Type B pancreatic cell (in vitro differentiated cells): ENCODE measurements at regions not wholly inside any gene's neighbourhood (a gene's known extent, or its start where the extent isn't known, plus 50 kb on each side); places are given as distances from the start of the nearest gene placed in this dataset.
A peak's percentile ranks its signal among the peaks of the same experiment; 100 is the strongest.

Experiments used
- DNase-seq: peaks from one replicate; pipeline ENCODE4 v3.0.0; 2021; ENCODE audit warnings: mixed read lengths; ENCODE audit not compliant: unreplicated experiment; ENCODE audit errors: extremely low spot score
- H3K27ac Mint-ChIP-seq: 2 replicates; pipeline ENCODE4 v1.8.0; 2021; ENCODE audit warnings: mild to moderate bottlenecking, mixed read lengths
- H3K27me3 Mint-ChIP-seq: 2 replicates; pipeline ENCODE4 v1.8.0; 2021; ENCODE audit warnings: mixed read lengths
- H3K36me3 Mint-ChIP-seq: 2 replicates; pipeline ENCODE4 v1.8.0; 2021; ENCODE audit warnings: mixed read lengths
- H3K4me1 Mint-ChIP-seq: one replicate; pipeline ENCODE4 v1.8.0; 2021; ENCODE audit warnings: mixed read lengths; ENCODE audit not compliant: unreplicated experiment
- H3K4me3 Mint-ChIP-seq: 2 replicates; pipeline ENCODE4 v1.8.0; 2021; ENCODE audit warnings: mild to moderate bottlenecking, mixed read lengths
- H3K9me3 Mint-ChIP-seq: 2 replicates; pipeline ENCODE4 v1.8.0; 2021; ENCODE audit warnings: mixed read lengths
- CTCF ChIP-seq: fragments of 200-600 bp; sonication (generic); conservative IDR thresholded peaks from 2 replicates; pipeline ENCODE4 v1.5.0; 2021; ENCODE audit warnings: antibody characterized with exemption, mild to moderate bottlenecking

DNA sequence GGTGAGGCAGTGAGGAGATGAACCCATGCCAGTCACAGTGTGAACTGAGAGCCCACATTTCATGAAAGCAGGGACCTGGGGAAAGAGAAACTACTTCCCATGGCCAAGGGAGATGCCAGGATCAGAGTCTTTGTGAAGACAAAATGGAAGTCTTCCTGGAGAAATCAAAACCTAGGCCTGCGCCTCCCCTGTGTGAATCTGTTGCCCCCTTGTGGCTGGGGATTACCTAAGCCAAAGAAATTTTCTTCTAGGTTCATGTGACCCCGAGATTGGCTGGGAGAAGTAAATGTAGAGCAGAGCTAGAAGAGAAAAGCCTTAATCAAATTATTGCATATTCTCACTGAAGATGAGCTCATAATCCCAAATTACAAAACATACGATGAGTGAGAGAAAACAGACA is 1075.3 kb downstream of the TBC1D22A start:
- Mint-ChIP-seq H3K27me3 (peaks cover 10% of the 10 kb centered on the region), H3K4me1 (no peaks in the 10 kb centered on the region), H3K4me3 (no peak overlapping the region), H3K27ac (no peak overlapping the region), H3K36me3 (no peaks in the 10 kb centered on the region), H3K9me3 (no peaks in the 10 kb centered on the region)
- DNase-seq, result no peak
- peak; percentile 60 for TF ChIP-seq CTCF

DNA sequence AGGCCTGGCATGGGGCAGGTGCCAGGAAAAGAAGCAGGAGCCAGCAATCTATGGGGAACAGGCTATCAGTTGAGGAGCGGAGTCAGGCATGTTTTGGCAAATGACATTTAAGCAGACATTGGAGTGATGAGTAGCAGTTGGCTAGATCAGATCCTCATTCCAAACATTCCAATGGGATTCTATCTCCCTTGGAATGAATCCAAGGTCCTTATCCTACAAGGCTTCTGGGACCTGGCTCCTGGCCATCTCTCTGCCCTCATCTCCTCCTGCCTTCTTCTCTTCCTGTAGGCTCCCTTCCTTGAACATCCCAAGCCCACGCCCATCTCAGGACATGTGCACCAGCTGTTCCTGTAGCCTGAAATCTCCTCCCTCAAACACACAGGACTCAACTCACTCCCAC is 1074.5 kb downstream of the TBC1D22A start:
- H3K27me3 Mint-ChIP-seq, result peaks cover 10% of the 10 kb centered on the region
- H3K27ac Mint-ChIP-seq, result no peak overlapping the region
- no peaks in the 10 kb centered on the region for H3K36me3 Mint-ChIP-seq
- H3K4me1 Mint-ChIP-seq, result no peaks in the 10 kb centered on the region
- no peak for DNase-seq
- no peak for TF ChIP-seq CTCF
- H3K9me3 Mint-ChIP-seq, result no peaks in the 10 kb centered on the region
- no peak overlapping the region for H3K4me3 Mint-ChIP-seq

GRCh38 chr22:47835726-47836125 is 1073.3 kb downstream of the TBC1D22A start:
- H3K27me3 Mint-ChIP-seq, result peaks cover 9% of the 10 kb centered on the region
- no peaks in the 10 kb centered on the region for H3K36me3 Mint-ChIP-seq
- TF ChIP-seq CTCF, result no peak
- no peak for DNase-seq
- H3K4me1 Mint-ChIP-seq, result no peaks in the 10 kb centered on the region
- H3K4me3 Mint-ChIP-seq, result no peak overlapping the region
- H3K9me3 Mint-ChIP-seq, result no peaks in the 10 kb centered on the region
- H3K27ac Mint-ChIP-seq, result no peak overlapping the region

DNA sequence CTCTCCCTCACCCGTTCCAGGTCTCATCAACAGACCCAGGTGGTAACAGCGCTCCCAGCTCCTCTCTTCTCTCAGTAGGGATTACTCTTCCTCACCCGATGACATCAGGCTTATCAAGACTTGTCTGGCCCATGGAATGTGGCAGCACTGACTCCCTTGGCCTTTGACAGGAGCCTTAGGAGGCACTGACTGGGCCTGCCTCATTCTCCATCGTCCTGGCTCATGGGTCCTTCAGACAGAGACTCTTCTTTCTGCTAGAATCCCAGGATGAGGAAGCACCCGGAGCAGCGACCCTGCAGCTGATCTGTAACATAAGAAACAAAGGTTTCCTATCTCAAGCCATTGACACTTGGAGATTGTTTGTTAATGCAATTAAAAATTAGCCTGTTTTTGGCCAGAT is 1063.6 kb downstream of the TBC1D22A start:
- Mint-ChIP-seq H3K27me3 (peaks cover 5% of the 10 kb centered on the region), H3K36me3 (no peaks in the 10 kb centered on the region), H3K4me3 (no peak overlapping the region), H3K4me1 (no peaks in the 10 kb centered on the region), H3K9me3 (peaks cover 7% of the 10 kb centered on the region), H3K27ac (no peak overlapping the region)
- no peak for TF ChIP-seq CTCF
- no peak for DNase-seq

DNA sequence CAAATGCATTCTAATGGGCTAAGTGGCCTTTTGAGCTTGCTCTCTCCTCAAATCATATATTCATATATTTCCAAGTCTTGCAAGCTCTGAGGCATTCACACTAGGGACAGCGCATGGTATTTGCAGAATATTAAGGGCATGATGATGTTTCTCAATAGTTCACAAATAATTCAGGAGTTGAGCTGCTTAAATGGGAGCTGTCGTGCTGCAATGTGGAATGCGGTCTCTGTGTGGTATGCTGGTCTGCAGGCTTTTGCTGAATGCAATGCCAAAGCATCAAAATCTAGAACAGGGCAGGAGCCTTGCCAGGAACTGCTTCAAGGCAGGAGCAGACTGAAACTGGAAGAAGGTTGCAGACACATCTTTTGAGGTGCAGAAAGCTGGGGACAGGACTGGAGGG is 1060.0 kb downstream of the TBC1D22A start:
- Mint-ChIP-seq H3K9me3 (peaks cover 12% of the 10 kb centered on the region), H3K4me3 (no peak overlapping the region), H3K36me3 (no peaks in the 10 kb centered on the region), H3K4me1 (no peaks in the 10 kb centered on the region), H3K27me3 (peaks cover 2% of the 10 kb centered on the region), H3K27ac (no peak overlapping the region)
- peak; percentile 29 for DNase-seq
- no peak for TF ChIP-seq CTCF

- no peaks in the 10 kb centered on the region for H3K36me3 Mint-ChIP-seq
- H3K9me3 Mint-ChIP-seq, result peaks cover 11% of the 10 kb centered on the region
- DNase-seq, result peak; percentile 63
- H3K27me3 Mint-ChIP-seq, result peaks cover 3% of the 10 kb centered on the region
- no peak for TF ChIP-seq CTCF
- H3K27ac Mint-ChIP-seq, result no peak overlapping the region
- no peaks in the 10 kb centered on the region for H3K4me1 Mint-ChIP-seq
- H3K4me3 Mint-ChIP-seq, result no peak overlapping the region
Measured at GRCh38 chr22:47818496-47818895, 1056.0 kb downstream of the TBC1D22A start.
